ENCODE measurements at regions not wholly inside any gene's neighbourhood (a gene's known extent, or its start where the extent isn't known, plus 50 kb on each side); places are given as distances from the start of the nearest gene placed in this dataset.
A peak's percentile ranks its signal among the peaks of the same experiment; 100 is the strongest.

DNA sequence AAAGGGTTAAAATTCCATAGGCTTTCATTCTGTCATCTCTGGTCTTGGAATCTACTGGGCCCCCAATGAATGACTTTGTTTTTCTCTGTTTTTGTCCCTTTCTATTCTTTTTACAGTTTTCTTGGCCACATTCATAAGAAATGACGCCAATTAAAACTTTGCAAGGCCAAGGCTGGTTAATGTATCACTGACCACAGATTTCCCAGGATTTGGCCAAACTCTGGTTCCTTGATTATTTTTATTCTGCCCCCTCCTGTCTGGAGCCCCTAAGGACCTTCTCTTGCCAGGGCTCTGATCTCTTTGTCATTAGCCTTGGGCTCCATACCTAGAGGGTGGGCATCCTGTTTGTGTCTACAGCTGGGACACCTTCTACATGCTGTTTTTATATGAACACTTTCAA, 388.9 kb upstream of the PAPPA start:
- H3K27me3 ChIP-seq = no peaks in the 10 kb centered on the region
- DNase-seq = peak in 1 of 2 donors; percentile 10
- H3K27ac ChIP-seq = no peak overlapping the region
- 57 to 61% methylated on average over 1 of the region's 1 CpG for WGBS, 2 donors
- ATAC-seq = peak in 4 of 8 donors; percentile 37 to 77 (median 52)
- H3K9me3 ChIP-seq = no peaks in the 10 kb centered on the region
- H3K36me3 ChIP-seq = no peaks in the 10 kb centered on the region
- TF ChIP-seq CTCF (IDR thresholded peaks at IDR 0.05) = no peak
- H3K4me3 ChIP-seq = no peak overlapping the region
- H3K4me1 ChIP-seq = peaks cover 0 to 5% (median 0%) of the 10 kb centered on the region in 9 donors
- intact Hi-C loops (cut with DNase I) = no loop called here

GRCh38 chr9:115765060-115765459, 388.5 kb upstream of the PAPPA start:
- DNase-seq (no peak), ATAC-seq (no peak)
- WGBS, 2 donors = 49 to 59% methylated on average over 2 of the region's 2 CpGs

DNA sequence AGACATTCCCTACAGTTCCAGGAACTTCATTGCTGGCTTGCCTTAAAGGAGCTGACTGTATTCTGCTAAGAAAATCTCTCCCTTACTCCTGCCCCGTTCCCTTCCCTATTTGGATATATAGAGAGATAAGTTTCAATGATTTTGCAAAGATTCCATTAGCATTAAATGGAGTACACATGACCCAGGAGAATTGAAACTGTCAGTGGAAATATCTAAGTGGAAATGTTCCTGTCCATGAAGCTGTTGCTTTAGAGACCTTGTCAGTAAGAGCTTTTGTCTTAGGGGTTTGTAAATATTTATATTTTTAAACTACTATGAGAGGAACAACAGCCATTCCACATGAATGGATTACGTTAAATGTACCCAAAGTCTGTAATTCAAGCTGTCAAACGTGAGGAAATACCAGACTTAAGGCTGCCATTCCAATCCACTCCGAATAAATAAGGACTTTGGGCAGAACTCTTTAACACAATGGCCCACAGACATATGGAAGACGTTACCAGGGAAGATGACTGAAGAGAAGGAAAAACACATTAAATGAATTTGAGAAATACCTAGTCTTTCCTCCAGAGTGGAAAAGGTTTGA, 387.1 kb upstream of the PAPPA start:
- Histone ChIP-seq H3K27me3 (no peaks in the 10 kb centered on the region), H3K36me3 (no peaks in the 10 kb centered on the region), H3K4me3 (no peak overlapping the region), H3K4me1 (peaks cover 0 to 5% (median 0%) of the 10 kb centered on the region in 9 donors), H3K27ac (no peak overlapping the region), H3K9me3 (peaks cover 0 to 4% (median 0%) of the 10 kb centered on the region in 11 donors)
- ATAC-seq (no peak), DNase-seq (no peak)
- intact Hi-C loops (cut with DNase I) = no loop called here
- no peak for TF ChIP-seq CTCF (IDR thresholded peaks at IDR 0.05)
- WGBS, 2 donors = 46 to 47% methylated on average over 5 of the region's 5 CpGs

More at GRCh38 chr9:115765060-115765459, 388.5 kb upstream of the PAPPA start:
- intact Hi-C loops (cut with DNase I) = no loop called here
- Histone ChIP-seq H3K36me3 (no peaks in the 10 kb centered on the region), H3K9me3 (peaks cover 0 to 4% (median 0%) of the 10 kb centered on the region in 11 donors), H3K4me1 (peaks cover 0 to 5% (median 0%) of the 10 kb centered on the region in 9 donors), H3K27ac (no peak overlapping the region), H3K27me3 (no peaks in the 10 kb centered on the region), H3K4me3 (no peak overlapping the region)
- TF ChIP-seq CTCF (IDR thresholded peaks at IDR 0.05) = no peak

- H3K9me3 ChIP-seq = peaks cover 0 to 4% (median 0%) of the 10 kb centered on the region in 11 donors
- H3K4me1 ChIP-seq = no peaks in the 10 kb centered on the region
- H3K27ac ChIP-seq = no peak overlapping the region
- TF ChIP-seq CTCF (IDR thresholded peaks at IDR 0.05) = no peak
- H3K27me3 ChIP-seq = no peaks in the 10 kb centered on the region
- no peak for DNase-seq
- no peaks in the 10 kb centered on the region for H3K36me3 ChIP-seq
- WGBS, 2 donors = 81 to 88% methylated on average over 2 of the region's 2 CpGs
- H3K4me3 ChIP-seq = no peak overlapping the region
- intact Hi-C loops (cut with DNase I) = no loop called here
- no peak for ATAC-seq
These were observed 383.1 kb upstream of the PAPPA start for GRCh38 chr9:115770521-115770920.
